GM12874 (cell line): ENCODE measurements at regions not wholly inside any gene's neighbourhood (a gene's known extent, or its start where the extent isn't known, plus 50 kb on each side); places are given as distances from the start of the nearest gene placed in this dataset.
A peak's percentile ranks its signal among the peaks of the same experiment; 100 is the strongest.

Experiments used
- CTCF ChIP-seq: IDR thresholded peaks from 2 replicates; pipeline ENCODE4 v1.5.1; 2011; ENCODE audit warnings: low read depth, mild to moderate bottlenecking, control low read depth, low read length, moderate library complexity; ENCODE audit not compliant: insufficient read depth

GRCh38 chr9:101836021-101836420, 97.6 kb upstream of the GRIN3A start:
- no peak for TF ChIP-seq CTCF

GRCh38 chr9:101832486-101832885, 94.0 kb upstream of the GRIN3A start:
- TF ChIP-seq CTCF: no peak

GRCh38 chr9:101814064-101814463, 75.6 kb upstream of the GRIN3A start:
- no peak for TF ChIP-seq CTCF

- no peak for TF ChIP-seq CTCF
These were observed 57.6 kb upstream of the GRIN3A start for GRCh38 chr9:101796044-101796443.

- no peak for TF ChIP-seq CTCF
These were observed 56.7 kb upstream of the GRIN3A start for GRCh38 chr9:101795147-101795546.

GRCh38 chr9:101792475-101792874, 54.0 kb upstream of the GRIN3A start:
- TF ChIP-seq CTCF: no peak

- peak; percentile 47 for TF ChIP-seq CTCF
These were observed 53.5 kb upstream of the GRIN3A start for GRCh38 chr9:101791938-101792337.

GRCh38 chr9:101791533-101791932, 53.1 kb upstream of the GRIN3A start:
- no peak for TF ChIP-seq CTCF
